ENCODE measurements at regions not wholly inside any gene's neighbourhood (a gene's known extent, or its start where the extent isn't known, plus 50 kb on each side); places are given as distances from the start of the nearest gene placed in this dataset.

DNA sequence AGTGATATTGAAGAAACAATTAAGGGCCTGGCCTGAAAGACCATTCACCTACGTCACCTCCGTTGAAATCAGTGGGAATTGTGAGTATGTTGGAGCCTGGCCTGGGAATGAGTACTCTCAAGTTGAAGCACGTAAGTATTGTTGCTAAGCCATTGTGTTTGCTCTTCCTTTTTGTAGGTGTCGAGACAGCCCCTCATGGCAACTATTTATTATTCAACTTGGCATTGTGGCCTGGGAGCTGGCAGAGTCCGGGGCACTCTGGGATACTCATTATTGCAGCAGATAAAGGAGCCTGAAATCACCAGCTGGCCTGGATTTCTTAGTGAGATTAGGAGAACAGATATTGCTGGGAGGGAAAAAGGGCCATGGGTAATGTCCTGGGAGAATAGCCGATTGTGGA lies 147.4 kb downstream of the C12orf75 start:
- TF ChIP-seq, protein P1, sequence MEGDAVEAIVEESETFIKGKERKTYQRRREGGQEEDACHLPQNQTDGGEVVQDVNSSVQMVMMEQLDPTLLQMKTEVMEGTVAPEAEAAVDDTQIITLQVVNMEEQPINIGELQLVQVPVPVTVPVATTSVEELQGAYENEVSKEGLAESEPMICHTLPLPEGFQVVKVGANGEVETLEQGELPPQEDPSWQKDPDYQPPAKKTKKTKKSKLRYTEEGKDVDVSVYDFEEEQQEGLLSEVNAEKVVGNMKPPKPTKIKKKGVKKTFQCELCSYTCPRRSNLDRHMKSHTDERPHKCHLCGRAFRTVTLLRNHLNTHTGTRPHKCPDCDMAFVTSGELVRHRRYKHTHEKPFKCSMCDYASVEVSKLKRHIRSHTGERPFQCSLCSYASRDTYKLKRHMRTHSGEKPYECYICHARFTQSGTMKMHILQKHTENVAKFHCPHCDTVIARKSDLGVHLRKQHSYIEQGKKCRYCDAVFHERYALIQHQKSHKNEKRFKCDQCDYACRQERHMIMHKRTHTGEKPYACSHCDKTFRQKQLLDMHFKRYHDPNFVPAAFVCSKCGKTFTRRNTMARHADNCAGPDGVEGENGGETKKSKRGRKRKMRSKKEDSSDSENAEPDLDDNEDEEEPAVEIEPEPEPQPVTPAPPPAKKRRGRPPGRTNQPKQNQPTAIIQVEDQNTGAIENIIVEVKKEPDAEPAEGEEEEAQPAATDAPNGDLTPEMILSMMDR (IDR thresholded peaks at IDR 0.05): no peak
- TF ChIP-seq POLR2A (IDR thresholded peaks at IDR 0.05) (no peak), POLR2AphosphoS5 (IDR thresholded peaks at IDR 0.05; ENCODE audit: insufficient read depth in 1 of 2, low read depth in 1 of 2) (no peak)
